MV-4-11 (cell line): ENCODE measurements at regions not wholly inside any gene's neighbourhood (a gene's known extent, or its start where the extent isn't known, plus 50 kb on each side); places are given as distances from the start of the nearest gene placed in this dataset.
A peak's percentile ranks its signal among the peaks of the same experiment; 100 is the strongest.

ENCODE experiments used
- DNase-seq: peaks from one replicate; lab custom pipeline; 2025; lab: John Stamatoyannopoulos, UW

DNA sequence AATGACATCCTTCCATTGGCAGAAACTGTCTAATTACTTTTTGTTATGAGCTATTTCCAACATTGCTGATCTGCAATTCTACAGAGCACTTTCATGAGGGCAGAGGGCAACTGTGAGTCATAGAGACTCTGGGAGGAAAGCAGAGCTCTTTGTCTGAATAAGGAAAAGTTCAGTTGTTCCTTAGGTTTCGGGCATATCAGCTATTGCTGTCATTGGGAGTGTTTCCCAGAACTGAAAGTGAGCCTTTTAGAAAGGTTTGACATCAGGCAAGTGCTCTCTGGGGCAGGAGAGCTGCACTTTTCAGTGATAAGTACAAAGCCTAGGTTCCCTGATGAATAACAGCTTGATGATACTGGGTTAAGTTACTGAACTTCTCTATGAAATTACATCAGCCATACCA lies 119.2 kb upstream of the EDNRA start:
- no peak for DNase-seq

DNA sequence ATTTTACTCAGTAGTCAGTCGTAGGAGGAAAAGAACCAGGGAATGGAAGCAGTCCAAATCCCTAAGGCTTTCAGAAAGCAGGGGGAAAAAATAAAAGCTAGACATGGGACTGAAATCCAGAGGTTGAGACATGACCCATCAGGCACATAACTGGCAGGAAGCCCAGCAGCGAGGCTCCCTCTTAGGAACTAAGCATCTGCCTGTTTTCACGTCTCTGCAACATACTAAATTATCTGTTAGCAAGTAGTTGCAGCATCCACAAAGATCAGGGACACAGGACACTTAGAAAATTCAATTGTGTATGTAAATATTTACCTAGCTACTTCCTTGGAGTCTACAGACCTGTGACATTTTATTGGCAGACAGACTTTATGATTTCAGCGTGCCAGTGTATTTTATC lies 118.0 kb upstream of the EDNRA start:
- DNase-seq = no peak

GRCh38 chr4:147363514-147363913 lies 117.4 kb upstream of the EDNRA start:
- DNase-seq = no peak

DNA sequence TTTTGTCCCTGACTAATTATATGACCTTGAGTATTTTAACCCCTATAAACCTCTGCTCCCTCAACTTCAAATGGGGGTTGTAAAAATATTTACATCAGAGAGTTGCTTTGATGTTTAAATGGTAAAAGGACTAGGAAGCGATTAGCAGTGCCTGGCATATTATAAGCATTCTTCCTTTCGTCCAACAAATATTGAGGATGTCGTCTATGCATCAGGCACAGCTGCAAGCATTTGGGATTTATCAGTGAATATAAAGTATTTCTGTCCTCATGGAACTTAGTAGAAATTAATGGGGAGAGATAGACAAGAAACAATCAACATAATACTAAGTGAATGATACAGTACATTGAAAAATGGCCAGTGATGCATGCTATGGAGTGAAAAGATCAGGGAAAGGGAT lies 115.5 kb upstream of the EDNRA start:
- no peak for DNase-seq

- peak; percentile 7 for DNase-seq
Measured at GRCh38 chr4:147366164-147366563, 114.7 kb upstream of the EDNRA start.

DNA sequence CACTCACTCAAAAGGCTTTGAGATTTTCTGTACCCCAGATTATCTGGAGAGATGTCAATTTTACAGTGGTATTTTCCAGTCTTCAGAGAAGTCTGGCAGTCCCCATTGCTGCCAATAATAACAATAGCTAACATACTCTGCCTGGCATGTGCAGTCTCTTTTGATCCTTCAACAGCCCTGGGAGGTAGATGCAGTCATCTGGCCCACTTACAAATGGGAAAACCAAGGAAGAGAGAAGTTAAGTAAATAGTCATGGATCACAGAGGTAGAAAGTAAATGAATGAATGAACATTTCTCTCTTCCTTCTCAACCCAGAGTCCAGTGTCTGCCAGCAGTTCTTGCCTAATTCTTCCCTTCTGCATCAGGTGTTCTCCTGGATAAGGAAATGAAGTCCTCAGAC lies 113.0 kb upstream of the EDNRA start:
- no peak for DNase-seq

DNA sequence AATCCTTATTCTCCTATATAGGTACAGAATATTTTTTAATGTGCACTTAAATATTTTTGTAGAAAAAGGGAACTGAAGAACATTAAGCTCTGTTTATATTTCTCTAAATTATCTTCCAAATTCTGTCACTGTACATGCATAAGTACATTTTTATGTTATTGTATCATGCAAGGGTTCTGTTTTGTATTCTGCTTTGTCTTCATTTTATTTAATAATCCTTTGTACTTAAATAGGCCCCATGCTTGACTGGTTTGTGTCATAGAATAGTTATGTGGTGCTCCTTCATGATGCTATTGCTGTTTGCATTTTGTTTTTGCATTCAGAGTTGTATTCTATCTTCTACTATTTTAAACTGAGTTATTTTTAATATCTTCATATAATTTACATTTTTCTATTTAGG lies 111.9 kb upstream of the EDNRA start:
- DNase-seq = no peak

DNA sequence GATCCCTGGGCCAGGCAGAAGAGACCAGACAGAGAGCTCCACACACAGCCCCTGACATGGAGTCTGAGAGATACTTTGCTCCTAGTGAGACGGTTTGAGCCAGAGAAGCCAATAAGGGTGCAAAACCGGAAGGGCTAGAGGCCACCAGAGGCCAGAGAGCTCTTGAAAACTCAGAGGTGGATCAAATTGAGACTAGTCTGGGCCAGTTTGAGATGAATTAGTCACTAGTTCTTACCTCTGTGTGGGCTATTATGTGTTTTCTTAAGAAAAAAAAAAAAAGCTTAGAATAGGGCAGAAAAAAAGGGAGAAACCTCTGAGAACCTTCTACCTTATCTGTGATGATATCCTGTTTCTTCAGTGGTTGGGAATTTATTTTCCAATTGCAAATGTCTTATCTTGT lies 110.4 kb upstream of the EDNRA start:
- DNase-seq = no peak

DNA sequence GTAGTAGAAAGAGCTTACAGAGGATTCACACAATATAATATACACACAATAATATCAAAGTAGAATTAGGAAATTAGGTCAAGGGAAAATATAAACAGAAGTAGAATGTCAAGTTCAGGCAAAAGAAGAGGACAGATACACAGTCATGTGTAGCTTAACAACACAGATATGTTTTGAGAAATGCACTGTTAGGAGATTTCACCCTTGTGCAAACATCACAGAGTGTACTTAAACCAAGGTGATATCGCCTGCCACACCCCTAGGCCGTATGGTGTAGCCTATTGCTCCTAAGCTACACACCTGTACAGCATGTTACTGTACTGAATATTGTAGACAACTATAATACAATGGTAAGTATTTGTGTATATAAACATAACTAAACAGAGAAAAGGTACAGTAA lies 110.0 kb upstream of the EDNRA start:
- DNase-seq = no peak

- no peak for DNase-seq
Measured at GRCh38 chr4:147371661-147372060, 109.2 kb upstream of the EDNRA start.

GRCh38 chr4:147378780-147379179 lies 102.1 kb upstream of the EDNRA start:
- DNase-seq = no peak

GRCh38 chr4:147381749-147382148 lies 99.1 kb upstream of the EDNRA start:
- DNase-seq = no peak

- DNase-seq = no peak
Measured at GRCh38 chr4:147388018-147388417, 92.9 kb upstream of the EDNRA start.

- no peak for DNase-seq
Measured at GRCh38 chr4:147396105-147396504, 84.8 kb upstream of the EDNRA start.

GRCh38 chr4:147398556-147398955 lies 82.3 kb upstream of the EDNRA start:
- DNase-seq = no peak

GRCh38 chr4:147400721-147401120 lies 80.2 kb upstream of the EDNRA start:
- no peak for DNase-seq

DNA sequence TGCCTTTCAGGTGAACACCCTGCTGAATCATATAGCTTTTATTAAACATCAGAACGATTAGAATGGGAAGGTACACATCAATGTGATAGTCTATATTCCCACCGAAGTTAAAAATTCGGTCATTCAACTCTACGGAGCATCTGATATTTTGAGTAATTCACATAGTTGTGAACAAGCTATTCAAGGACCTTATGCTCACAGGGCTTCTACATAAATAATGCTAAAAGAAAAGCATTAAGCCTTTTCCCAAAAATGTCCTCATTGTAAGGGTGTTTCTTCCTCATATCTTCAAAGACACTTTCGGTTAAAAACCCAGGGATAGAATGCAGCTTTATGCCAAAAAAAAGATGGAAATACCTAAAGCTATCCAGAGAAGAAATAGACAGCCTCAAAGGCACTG lies 79.7 kb upstream of the EDNRA start:
- no peak for DNase-seq

DNA sequence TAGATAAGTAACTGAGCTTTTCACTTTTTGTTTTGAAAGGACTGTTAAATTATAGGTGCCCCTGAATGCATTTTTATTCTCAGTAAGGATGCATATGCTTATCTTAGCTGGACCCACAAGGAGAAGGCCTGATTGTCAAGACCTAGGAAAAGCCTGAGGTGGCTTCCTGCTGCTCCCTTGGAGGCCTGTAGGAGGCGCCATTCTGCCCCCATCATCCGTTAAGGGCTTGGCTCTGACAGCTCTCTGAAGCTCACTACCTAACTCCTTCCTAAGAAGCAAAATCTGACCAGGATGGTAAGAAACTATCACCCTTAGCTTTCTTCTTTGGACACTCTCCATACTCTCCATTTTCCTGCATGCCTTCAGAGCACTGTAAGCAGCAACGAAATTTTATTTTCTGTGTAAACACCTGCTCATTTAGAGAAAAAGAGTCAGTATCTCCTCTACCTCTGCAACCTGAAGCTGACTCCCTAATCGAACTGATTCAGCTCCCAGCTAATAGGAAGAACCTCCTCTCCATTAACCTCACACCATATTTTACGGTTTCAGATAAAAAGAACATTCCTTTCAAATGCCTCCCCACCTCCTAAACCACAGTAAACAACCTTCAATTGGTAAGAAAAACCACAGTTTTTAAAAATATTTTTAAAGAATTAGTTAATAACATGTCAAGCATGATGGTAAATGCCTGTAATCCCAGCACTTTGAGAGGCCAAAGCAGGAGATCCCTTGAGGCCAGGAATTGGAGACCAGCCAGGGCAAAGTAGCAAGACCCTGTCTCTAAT lies 73.4 kb upstream of the EDNRA start:
- no peak for DNase-seq

GRCh38 chr4:147408189-147408588 lies 72.7 kb upstream of the EDNRA start:
- DNase-seq = no peak

DNA sequence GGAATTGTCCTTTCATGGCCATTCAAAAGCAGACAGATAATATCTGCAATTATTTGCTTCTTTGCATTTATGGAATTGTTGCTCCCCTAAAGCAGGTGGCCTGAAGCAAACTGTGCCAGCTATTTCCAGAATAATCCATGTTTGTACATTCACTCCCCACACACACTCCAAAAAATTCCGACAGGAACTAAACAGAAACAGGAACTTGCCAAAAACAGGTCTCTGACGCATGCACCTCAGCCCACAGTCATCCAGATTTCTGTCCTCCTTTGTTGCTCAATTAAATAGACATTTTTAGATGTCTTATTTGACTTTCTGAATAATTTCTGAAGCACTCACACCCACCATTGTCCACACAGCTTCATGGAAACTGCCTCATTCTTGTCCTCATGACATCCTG lies 71.5 kb upstream of the EDNRA start:
- DNase-seq = peak; percentile 5

- DNase-seq = no peak
Measured at GRCh38 chr4:147418226-147418625, 62.7 kb upstream of the EDNRA start.

DNA sequence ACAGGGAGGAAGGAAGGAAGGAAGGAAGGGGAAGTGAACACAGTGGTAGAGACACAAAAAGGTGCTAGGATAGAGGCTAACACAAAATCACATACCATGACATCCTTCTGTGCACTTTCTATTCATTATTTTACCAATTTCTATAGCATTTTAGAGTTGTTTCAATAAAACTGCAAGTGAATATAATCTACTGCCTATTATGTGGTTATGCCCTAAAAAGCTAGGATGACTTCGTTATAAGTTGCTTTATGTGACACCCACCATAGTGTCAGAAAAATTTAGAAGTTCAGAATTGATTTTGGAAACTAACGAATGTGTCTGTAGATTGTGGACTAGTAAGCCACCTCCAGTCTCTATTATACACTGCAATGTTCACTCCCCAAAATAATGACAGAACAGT lies 59.4 kb upstream of the EDNRA start:
- no peak for DNase-seq

- DNase-seq = no peak
Measured at GRCh38 chr4:147423229-147423628, 57.7 kb upstream of the EDNRA start.

DNA sequence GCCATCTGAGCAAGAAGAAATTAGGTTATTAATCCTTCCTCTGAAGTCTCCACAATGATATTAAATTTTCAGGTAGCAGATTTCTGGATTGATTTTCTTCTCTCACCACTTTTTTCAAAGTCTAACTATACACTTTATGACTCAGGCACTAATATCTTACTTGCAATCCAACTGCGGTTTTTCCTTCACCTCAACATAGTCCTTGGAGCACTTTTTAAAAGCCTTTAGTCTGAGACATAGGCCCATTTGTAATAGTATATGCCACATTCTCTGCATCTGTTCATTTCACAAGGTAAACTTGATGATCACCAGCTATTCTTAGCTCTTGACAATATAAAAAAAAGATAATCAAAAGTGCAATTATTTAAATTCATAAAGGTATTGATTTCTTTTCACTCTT lies 55.9 kb upstream of the EDNRA start:
- no peak for DNase-seq
